HCT116 (cell line): ENCODE measurements at regions not wholly inside any gene's neighbourhood (a gene's known extent, or its start where the extent isn't known, plus 50 kb on each side); places are given as distances from the start of the nearest gene placed in this dataset.
A peak's percentile ranks its signal among the peaks of the same experiment; 100 is the strongest.

ENCODE experiments used
- ATAC-seq: fragments of 200-7000 bp; cut with Tn5 transposase; 2 replicates; pipeline ENCODE4 v1.9.1; 2020; ENCODE audit warnings: mild to moderate bottlenecking, moderate library complexity
- BruUV-seq: library from RNA; stranded (reverse); fragments of 400-500 nt; replicated peaks from 2 replicates; lab custom pipeline; 2021; lab: Mats Ljungman, UMichigan
- CTCF ChIA-PET: fragments of 300-600 bp; sonication (Branson Sonifier 250); formaldehyde crosslinking; loops from one replicate; lab custom pipeline; 2021; ENCODE audit warnings: antibody characterized with exemption; lab: Charles Lee
- POLR2A ChIA-PET: fragments of 300-600, 350-600 bp; sonication (Branson Sonifier 250); formaldehyde crosslinking; loops from one replicate; lab custom pipeline; 2021; ENCODE audit warnings: antibody characterized with exemption; lab: Charles Lee
- RAD21 ChIA-PET, 2 experiments: fragments of 300-600 bp; sonication (Branson Sonifier 250); formaldehyde crosslinking; loops; one replicate each; lab custom pipeline; 2023; ENCODE audit warnings: low total read pairs in 2 of 2; ENCODE audit not compliant: uncharacterized antibody in 2 of 2, unreplicated experiment in 2 of 2, low non-redundant PET in 1 of 2; lab: Charles Lee
- DNase-seq: peaks from one replicate; pipeline ENCODE4 v3.0.0-alpha.2; 2010; ENCODE audit warnings: low read depth, low spot score
- H2AFZ ChIP-seq: fragments of 200-600 bp; shearing (Covaris generic), sonication (generic); 2 replicates; pipeline ENCODE4 v1.6.1; 2017; ENCODE audit warnings: low read depth, mixed run types, mixed read lengths, antibody characterized with exemption, low read length; ENCODE audit not compliant: poor library complexity, severe bottlenecking
- H3K27ac ChIP-seq: 2 replicates; pipeline ENCODE4 v1.5.1; 2012; ENCODE audit warnings: low read depth, low read length
- H3K27me3 ChIP-seq: fragments of 200-600 bp; sonication (generic); 2 replicates; pipeline ENCODE4 v1.6.1; 2016; ENCODE audit warnings: mixed run types, low read length, mixed read lengths; ENCODE audit not compliant: insufficient read depth
- H3K36me3 ChIP-seq, 2 experiments: fragments of 200-500 bp in 1 of 2; fragments of 200-600 bp in 1 of 2; sonication (Bioruptor generic) in 1 of 2; sonication (generic) in 1 of 2; 2 replicates each; pipeline versions ENCODE4 v1.5.1 to v1.6.1; 2014 to 2016; ENCODE audit warnings: low read length in 2 of 2, inconsistent platforms in 1 of 2, mixed read lengths in 1 of 2, mixed run types in 1 of 2; ENCODE audit not compliant: insufficient read depth in 2 of 2, control insufficient read depth in 1 of 2
- H3K4me1 ChIP-seq, 2 experiments: fragments of 200-600 bp in 1 of 2; sonication (generic) in 1 of 2; 2 replicates each; pipeline versions ENCODE4 v1.5.1 to v1.6.1; 2012 to 2017; ENCODE audit warnings: low read length in 2 of 2, inconsistent platforms in 1 of 2, mild to moderate bottlenecking in 1 of 2, mixed read lengths in 1 of 2, mixed run types in 1 of 2, moderate library complexity in 1 of 2; ENCODE audit not compliant: insufficient read depth in 2 of 2, control insufficient read depth in 1 of 2
- H3K4me2 ChIP-seq: fragments of 200-600 bp; sonication (generic); 2 replicates; pipeline ENCODE4 v1.6.1; 2017; ENCODE audit warnings: mixed run types, low read length, mixed read lengths
- H3K4me3 ChIP-seq, 2 experiments: fragments of 200-600 bp in 1 of 2; sonication (generic) in 1 of 2; replicated peaks in 1 of 2; 2 replicates each; pipeline ENCODE4 v1.5.1; 2011 to 2016; ENCODE audit warnings: low read length in 2 of 2, control low read depth in 1 of 2, low read depth in 1 of 2, mild to moderate bottlenecking in 1 of 2, mixed read lengths in 1 of 2, mixed run types in 1 of 2
- H3K79me2 ChIP-seq: fragments of 200-600 bp; sonication (generic); 2 replicates; pipeline ENCODE4 v1.6.1; 2017; ENCODE audit warnings: mild to moderate bottlenecking, mixed run types, low read length, moderate library complexity, mixed read lengths; ENCODE audit not compliant: insufficient read depth
- H3K9ac ChIP-seq: fragments of 200-600 bp; sonication (generic); 2 replicates; pipeline ENCODE4 v1.6.1; 2016; ENCODE audit warnings: low read length, mixed read lengths
- H3K9me2 ChIP-seq: fragments of 200-600 bp; sonication (generic), shearing (Covaris generic); 2 replicates; pipeline ENCODE4 v1.6.1; 2017; ENCODE audit warnings: mixed run types, mild to moderate bottlenecking, moderate library complexity; ENCODE audit not compliant: insufficient read depth
- H3K9me3 ChIP-seq, 2 experiments: fragments of 200-500 bp in 1 of 2; fragments of 200-600 bp in 1 of 2; sonication (Bioruptor generic) in 1 of 2; sonication (generic) in 1 of 2; 2 replicates each; pipeline ENCODE4 v1.6.1; 2014 to 2017; ENCODE audit warnings: low read length in 2 of 2, mixed read lengths in 2 of 2, inconsistent platforms in 1 of 2, low read depth in 1 of 2, mild to moderate bottlenecking in 1 of 2, mixed run types in 1 of 2, moderate library complexity in 1 of 2; ENCODE audit not compliant: control insufficient read depth in 1 of 2, insufficient read depth in 1 of 2
- H4K20me1 ChIP-seq: fragments of 200-600 bp; sonication (generic), shearing (Covaris generic); 2 replicates; pipeline ENCODE4 v1.6.1; 2017; ENCODE audit warnings: mixed run types, mild to moderate bottlenecking, moderate library complexity; ENCODE audit not compliant: insufficient read depth
- ATF3 ChIP-seq: IDR thresholded peaks from 2 replicates; pipeline ENCODE4 v1.6.1; 2012
- CBX3 ChIP-seq: IDR thresholded peaks from 2 replicates; pipeline ENCODE4 v1.6.1; 2012; ENCODE audit warnings: low read depth
- CEBPB ChIP-seq: IDR thresholded peaks from 2 replicates; pipeline ENCODE4 v1.6.1; 2012; ENCODE audit warnings: low read depth
- EGR1 ChIP-seq: IDR thresholded peaks from 2 replicates; pipeline ENCODE4 v1.6.1; 2012; ENCODE audit warnings: low read depth
- ELF1 ChIP-seq: IDR thresholded peaks from 2 replicates; pipeline ENCODE4 v1.6.1; 2012; ENCODE audit warnings: low read depth, borderline replicate concordance
- EZH2 ChIP-seq: fragments of 200-600 bp; sonication (generic); IDR thresholded peaks from 2 replicates; pipeline ENCODE4 v1.6.1; 2017; ENCODE audit warnings: antibody characterized with exemption, mixed run types
- EZH2phosphoT487 ChIP-seq: fragments of 200-600 bp; IDR thresholded peaks from 2 replicates; pipeline ENCODE4 v1.6.1; 2018; ENCODE audit warnings: antibody characterized with exemption, borderline replicate concordance
- FOSL1 ChIP-seq: IDR thresholded peaks from 2 replicates; pipeline ENCODE4 v1.6.1; 2012; ENCODE audit warnings: low read depth
- JUND ChIP-seq: IDR thresholded peaks from 2 replicates; pipeline ENCODE4 v1.6.1; 2012
- POLR2A ChIP-seq: IDR thresholded peaks from 2 replicates; pipeline ENCODE4 v1.7.0; 2011; ENCODE audit warnings: borderline replicate concordance; ENCODE audit not compliant: insufficient read depth, insufficient read length; ENCODE audit errors: extremely low read depth
- RAD21 ChIP-seq: IDR thresholded peaks from 2 replicates; pipeline ENCODE4 v1.6.1; 2012; ENCODE audit warnings: low read depth, mild to moderate bottlenecking
- REST ChIP-seq: IDR thresholded peaks from 2 replicates; pipeline ENCODE4 v1.6.1; 2012; ENCODE audit warnings: low read depth
- SP1 ChIP-seq: IDR thresholded peaks from 2 replicates; pipeline ENCODE4 v1.6.1; 2012; ENCODE audit warnings: low read depth
- SRF ChIP-seq: IDR thresholded peaks from 2 replicates; pipeline ENCODE4 v1.6.1; 2012; ENCODE audit warnings: low read depth
- TCF7L2 ChIP-seq: IDR thresholded peaks from 2 replicates; pipeline ENCODE4 v1.7.0; 2011; ENCODE audit warnings: borderline replicate concordance, inconsistent platforms; ENCODE audit not compliant: insufficient read depth, insufficient read length; ENCODE audit errors: extremely low read depth
- ZFX ChIP-seq: fragments of 450-650 bp; IDR thresholded peaks from 2 replicates; pipeline ENCODE4 v1.6.1; 2017
- ZNF274 ChIP-seq: fragments of 200-500 bp; sonication (Bioruptor generic); IDR thresholded peaks from 2 replicates; pipeline ENCODE4 v1.6.1; 2014; ENCODE audit warnings: mild to moderate bottlenecking, low read depth, low read length, inconsistent platforms
- intact Hi-C: fragments of 100-400 bp; cut with micrococcal nuclease; formaldehyde crosslinking; loops from 2 replicates; pipeline ENCODE4 v1.10.0; 2022

GRCh38 chr6:111995404-111995803, 58.5 kb upstream of the CCN6 start:
- no TSS peak for BruUV-seq
- Histone ChIP-seq H3K4me1 (peaks cover 7 to 23% of the 10 kb centered on the region in 2 experiments; a peak in 3 of 4 replicates), H3K36me3 (no peaks in the 10 kb centered on the region), H3K4me2 (0 out of 2 replicates have a peak overlapping the region, but pooled peaks have one; percentile 29), H3K79me2 (no peaks in the 10 kb centered on the region), H3K9ac (no peak overlapping the region), H3K9me3 (no peaks in the 10 kb centered on the region), H3K9me2 (no peaks in the 10 kb centered on the region), H3K27me3 (no peaks in the 10 kb centered on the region), H3K27ac (no peak overlapping the region), H3K4me3 (no peak overlapping the region), H2AFZ (no peak overlapping the region), H4K20me1 (no peaks in the 10 kb centered on the region)
- DNase-seq (no peak), ATAC-seq (no peak)
- CTCF ChIA-PET = interaction anchor here (2.0 kb wide), 1 partner anchor 286 kb away, joined by 10 read pairs; no protein-coding TSS in a partner anchor
- RAD21 ChIA-PET = no interaction called here
- POLR2A ChIA-PET = no interaction called here
- intact Hi-C loops = loop anchor here (5.0 kb wide), 1 partner anchor 47 kb away; no protein-coding TSS in a partner anchor
- TF ChIP-seq SRF = no peak
- TF ChIP-seq CBX3 = no peak
- no peak for TF ChIP-seq ELF1
- TF ChIP-seq RAD21 = no peak
- TF ChIP-seq EGR1 = no peak
- TF ChIP-seq ZFX = no peak
- no peak for TF ChIP-seq JUND
- TF ChIP-seq TCF7L2 = no peak
- no peak for TF ChIP-seq REST
- TF ChIP-seq ZNF274 = no peak
- no peak for TF ChIP-seq CEBPB
- TF ChIP-seq POLR2A = no peak
- no peak for TF ChIP-seq EZH2phosphoT487
- no peak for TF ChIP-seq ATF3
- no peak for TF ChIP-seq EZH2
- no peak for TF ChIP-seq SP1
- no peak for TF ChIP-seq FOSL1
- TF ChIP-seq, all 23 proteins: peak for 0
